ENCODE measurements at regions not wholly inside any gene's neighbourhood (a gene's known extent, or its start where the extent isn't known, plus 50 kb on each side); places are given as distances from the start of the nearest gene placed in this dataset.

- H3K4me1 Mint-ChIP-seq (ENCODE audit: low read depth) = peaks cover 48% of the 10 kb centered on the region
- no peaks in the 10 kb centered on the region for H3K36me3 Mint-ChIP-seq (ENCODE audit: low read depth)
- no peak overlapping the region for H3K27ac Mint-ChIP-seq (ENCODE audit: unreplicated experiment)
- peaks cover 2% of the 10 kb centered on the region for H3K9me3 Mint-ChIP-seq (ENCODE audit: low read depth)
- no peak for DNase-seq (ENCODE audit: low spot score)
- no peak for TF ChIP-seq CTCF (IDR thresholded peaks at IDR 0.05)
- H3K27me3 Mint-ChIP-seq (ENCODE audit: low read depth) = no peaks in the 10 kb centered on the region
- H3K4me3 Mint-ChIP-seq (ENCODE audit: unreplicated experiment) = no peak overlapping the region
Measured at GRCh38 chr18:6610466-6610865, 119.0 kb upstream of the ARHGAP28 start.

DNA sequence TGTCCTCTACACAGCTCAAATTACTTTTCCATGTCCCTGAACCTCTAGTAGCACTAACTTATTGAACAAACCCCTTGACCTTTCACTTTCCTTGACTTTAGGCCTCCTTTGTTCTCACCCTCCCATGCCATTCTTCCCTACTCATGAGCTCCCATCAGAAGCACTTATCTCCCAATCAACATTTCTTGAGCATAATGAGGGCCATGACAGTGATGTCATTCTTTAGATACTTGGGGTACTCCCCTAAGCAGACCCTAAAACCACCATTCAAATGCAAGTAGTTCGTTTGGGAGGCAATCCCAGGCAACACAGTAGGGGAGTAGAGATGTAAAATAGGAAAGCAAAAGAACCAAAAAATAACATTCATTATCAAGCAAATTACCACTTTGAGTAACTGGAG lies 115.9 kb upstream of the ARHGAP28 start:
- Mint-ChIP-seq H3K36me3 (ENCODE audit: low read depth) (no peaks in the 10 kb centered on the region), H3K9me3 (ENCODE audit: low read depth) (peaks cover 2% of the 10 kb centered on the region), H3K27me3 (ENCODE audit: low read depth) (no peaks in the 10 kb centered on the region), H3K27ac (ENCODE audit: unreplicated experiment) (no peak overlapping the region), H3K4me3 (ENCODE audit: unreplicated experiment) (no peak overlapping the region), H3K4me1 (ENCODE audit: low read depth) (peaks cover 26% of the 10 kb centered on the region)
- no peak for TF ChIP-seq CTCF (IDR thresholded peaks at IDR 0.05)
- no peak for DNase-seq (ENCODE audit: low spot score)

- no peak for TF ChIP-seq CTCF (IDR thresholded peaks at IDR 0.05)
- Mint-ChIP-seq H3K27me3 (ENCODE audit: low read depth) (no peaks in the 10 kb centered on the region), H3K4me1 (ENCODE audit: low read depth) (peaks cover 18% of the 10 kb centered on the region), H3K36me3 (ENCODE audit: low read depth) (no peaks in the 10 kb centered on the region), H3K27ac (ENCODE audit: unreplicated experiment) (no peak overlapping the region), H3K9me3 (ENCODE audit: low read depth) (peaks cover 2% of the 10 kb centered on the region), H3K4me3 (ENCODE audit: unreplicated experiment) (no peak overlapping the region)
- DNase-seq (ENCODE audit: low spot score) = no peak
Measured at GRCh38 chr18:6614952-6615351, 114.6 kb upstream of the ARHGAP28 start.

- no peaks in the 10 kb centered on the region for H3K27me3 Mint-ChIP-seq (ENCODE audit: low read depth)
- H3K27ac Mint-ChIP-seq (ENCODE audit: unreplicated experiment) = no peak overlapping the region
Measured at GRCh38 chr18:6616981-6617380, 112.5 kb upstream of the ARHGAP28 start.

DNA sequence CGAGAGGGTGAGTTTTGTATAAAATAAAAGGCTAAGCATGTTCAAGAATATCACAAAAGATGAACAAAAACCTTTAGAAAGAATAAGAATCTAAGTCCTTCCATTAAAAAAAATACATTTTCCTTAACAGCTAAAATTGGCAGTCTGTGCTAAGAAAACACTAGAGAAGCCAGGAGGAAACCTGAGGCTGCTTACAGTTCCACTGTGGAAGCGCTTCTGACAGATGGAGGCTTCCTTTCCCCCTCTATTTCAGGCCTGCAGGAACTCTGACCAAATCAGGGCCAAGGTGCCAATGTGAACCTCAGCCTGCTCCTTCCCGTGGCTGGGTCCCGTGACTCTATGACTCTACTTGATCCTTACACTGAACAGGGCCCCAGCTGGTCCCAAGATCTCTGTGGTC lies 108.1 kb upstream of the ARHGAP28 start:
- Mint-ChIP-seq H3K4me3 (ENCODE audit: unreplicated experiment) (no peak overlapping the region), H3K4me1 (ENCODE audit: low read depth) (peaks cover 52% of the 10 kb centered on the region), H3K9me3 (ENCODE audit: low read depth) (no peaks in the 10 kb centered on the region), H3K27ac (ENCODE audit: unreplicated experiment) (peak overlapping the region; percentile 5), H3K27me3 (ENCODE audit: low read depth) (no peaks in the 10 kb centered on the region), H3K36me3 (ENCODE audit: low read depth) (no peaks in the 10 kb centered on the region)
- DNase-seq (ENCODE audit: low spot score) = no peak
- TF ChIP-seq CTCF (IDR thresholded peaks at IDR 0.05) = no peak

More at GRCh38 chr18:6616981-6617380, 112.5 kb upstream of the ARHGAP28 start:
- Mint-ChIP-seq H3K9me3 (ENCODE audit: low read depth) (peaks cover 2% of the 10 kb centered on the region), H3K4me3 (ENCODE audit: unreplicated experiment) (no peak overlapping the region), H3K4me1 (ENCODE audit: low read depth) (peaks cover 20% of the 10 kb centered on the region), H3K36me3 (ENCODE audit: low read depth) (no peaks in the 10 kb centered on the region)
- no peak for TF ChIP-seq CTCF (IDR thresholded peaks at IDR 0.05)
- no peak for DNase-seq (ENCODE audit: low spot score)

Data from chondrocyte (in vitro differentiated cells).